ENCODE measurements at regions not wholly inside any gene's neighbourhood (a gene's known extent, or its start where the extent isn't known, plus 50 kb on each side); places are given as distances from the start of the nearest gene placed in this dataset.
A peak's percentile ranks its signal among the peaks of the same experiment; 100 is the strongest.
"Not testable (repeated sequence)": the region's sequence is repeated elsewhere in the genome, so short reads cannot be mapped to it uniquely, and the experiment has no call there.

DNA sequence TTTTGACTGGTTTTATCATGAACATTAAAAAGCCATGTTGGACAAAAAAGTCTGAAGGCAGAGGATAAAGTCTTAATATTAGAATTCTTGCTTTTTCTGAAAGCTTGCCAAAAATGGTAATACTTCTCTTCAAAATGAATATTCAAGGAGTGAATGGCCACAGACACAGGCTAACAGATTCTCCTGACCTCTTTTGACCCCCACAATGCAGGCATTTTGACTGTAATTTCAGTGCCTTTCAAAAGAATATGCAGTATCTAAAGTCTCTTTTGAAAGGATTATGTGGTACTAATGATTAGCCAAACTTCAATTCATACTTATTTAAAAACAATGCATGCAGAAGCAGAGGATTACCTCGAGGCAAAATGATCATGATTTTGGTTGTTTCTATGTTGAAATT is 557.8 kb upstream of the GCFC2 start:
- DNase-seq (ENCODE audit: low spot score) = no peak

DNA sequence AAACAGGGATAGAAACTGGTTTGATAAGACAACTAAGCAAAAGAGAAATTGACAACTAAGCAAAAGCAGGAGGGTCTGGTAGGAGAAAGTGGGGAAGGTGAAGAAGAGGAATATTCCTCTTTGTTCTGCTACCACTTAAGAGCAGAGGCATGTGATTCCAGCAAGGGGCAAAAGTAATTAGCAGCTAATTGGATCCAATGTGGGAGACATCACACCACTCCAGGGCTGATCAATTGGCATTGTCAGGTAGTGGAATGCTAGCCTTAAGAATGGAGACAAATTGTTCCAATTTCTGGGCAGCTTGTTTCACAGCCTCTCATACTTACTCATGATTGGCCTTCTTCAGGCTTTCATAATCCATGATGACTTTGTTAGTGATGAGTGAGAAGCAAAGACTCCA is 547.1 kb upstream of the GCFC2 start:
- no peak for DNase-seq (ENCODE audit: low spot score)

DNA sequence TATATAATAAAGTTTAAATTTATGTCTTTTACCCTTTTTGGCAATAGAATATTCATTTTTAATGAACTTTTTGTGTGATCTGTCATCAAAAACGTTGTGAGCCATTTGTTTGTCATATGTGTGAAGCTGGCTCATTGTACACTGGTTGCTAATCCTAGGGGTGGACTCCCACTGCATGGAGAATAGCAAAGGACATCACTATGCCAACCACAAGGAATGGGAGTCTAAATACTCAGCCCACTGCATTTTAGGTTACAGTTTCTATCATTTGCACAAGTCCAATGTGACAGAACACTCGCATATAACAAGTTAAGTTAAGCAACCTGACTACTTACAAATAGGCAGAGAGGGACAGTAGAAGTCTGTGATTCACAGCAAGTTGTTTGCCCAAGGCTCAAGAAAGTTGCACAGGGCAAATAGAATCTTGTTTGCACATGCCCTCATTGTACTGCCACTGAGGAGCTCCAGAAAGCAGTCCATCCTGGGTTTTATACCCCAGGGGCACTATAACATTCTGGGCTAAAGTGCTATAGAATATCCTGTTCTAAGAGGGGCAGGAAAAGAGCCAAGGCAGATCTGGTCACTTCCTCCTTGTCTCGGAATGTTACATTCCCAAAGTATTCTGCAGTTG is 545.9 kb upstream of the GCFC2 start:
- no peak for DNase-seq (ENCODE audit: low spot score)

DNA sequence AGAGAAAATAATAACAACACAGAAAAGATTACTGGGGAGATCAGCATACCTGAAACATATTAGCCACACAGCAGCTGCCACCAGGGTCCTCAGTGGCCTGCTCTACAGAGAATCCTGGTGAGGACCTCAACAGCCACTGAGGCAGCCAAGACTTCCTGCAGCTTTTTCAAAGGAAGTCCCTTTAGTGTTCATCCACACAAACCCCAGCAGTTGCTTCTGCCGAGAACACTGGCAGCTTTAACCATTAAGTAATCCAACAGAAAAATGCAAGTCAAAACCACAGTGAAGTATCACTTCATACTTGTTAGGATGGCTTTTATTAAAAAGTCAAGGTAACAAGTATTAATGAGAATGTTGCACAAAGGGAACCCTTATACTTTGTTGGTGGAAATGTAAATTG is 542.0 kb upstream of the GCFC2 start:
- DNase-seq (ENCODE audit: low spot score) = no peak

DNA sequence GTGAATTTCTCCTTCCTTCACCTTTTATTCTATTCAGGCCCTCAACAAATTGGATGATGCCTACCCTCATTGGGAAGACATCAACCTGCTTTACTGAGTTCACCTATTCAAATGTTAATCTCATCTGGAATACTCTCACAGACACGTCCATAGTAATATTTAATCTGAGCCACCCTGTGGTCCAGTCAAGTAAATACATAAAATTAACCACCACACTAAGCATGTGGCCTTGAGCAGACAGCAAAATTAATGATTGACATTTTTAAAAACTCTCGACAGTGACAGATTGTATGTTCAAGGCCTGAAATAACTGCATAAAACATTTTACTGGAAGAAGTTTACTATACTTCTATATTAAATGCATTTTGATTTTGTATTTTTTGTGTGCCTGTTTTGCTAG is 540.6 kb upstream of the GCFC2 start:
- DNase-seq (ENCODE audit: low spot score) = peak; percentile 22

DNA sequence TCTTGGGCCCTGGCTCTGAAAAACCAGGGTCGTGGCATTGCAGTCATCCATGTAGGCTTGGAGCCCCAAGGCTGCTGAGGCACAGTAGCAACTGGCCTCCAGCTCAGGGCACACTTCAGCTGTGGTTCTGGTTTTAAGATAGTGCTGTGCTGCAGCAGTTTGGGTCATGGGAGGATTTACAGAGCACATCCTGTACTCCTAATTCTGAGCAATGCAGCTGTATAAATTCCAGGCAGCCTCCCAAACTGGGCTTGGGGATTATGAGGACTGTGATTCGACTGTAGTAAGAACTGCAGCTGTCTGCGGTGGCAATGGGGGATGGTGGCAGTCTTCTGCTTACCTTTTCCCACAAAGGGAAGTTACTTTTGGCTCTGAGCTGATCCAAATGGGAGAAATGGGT is 536.3 kb upstream of the GCFC2 start:
- DNase-seq (ENCODE audit: low spot score) = no peak

DNA sequence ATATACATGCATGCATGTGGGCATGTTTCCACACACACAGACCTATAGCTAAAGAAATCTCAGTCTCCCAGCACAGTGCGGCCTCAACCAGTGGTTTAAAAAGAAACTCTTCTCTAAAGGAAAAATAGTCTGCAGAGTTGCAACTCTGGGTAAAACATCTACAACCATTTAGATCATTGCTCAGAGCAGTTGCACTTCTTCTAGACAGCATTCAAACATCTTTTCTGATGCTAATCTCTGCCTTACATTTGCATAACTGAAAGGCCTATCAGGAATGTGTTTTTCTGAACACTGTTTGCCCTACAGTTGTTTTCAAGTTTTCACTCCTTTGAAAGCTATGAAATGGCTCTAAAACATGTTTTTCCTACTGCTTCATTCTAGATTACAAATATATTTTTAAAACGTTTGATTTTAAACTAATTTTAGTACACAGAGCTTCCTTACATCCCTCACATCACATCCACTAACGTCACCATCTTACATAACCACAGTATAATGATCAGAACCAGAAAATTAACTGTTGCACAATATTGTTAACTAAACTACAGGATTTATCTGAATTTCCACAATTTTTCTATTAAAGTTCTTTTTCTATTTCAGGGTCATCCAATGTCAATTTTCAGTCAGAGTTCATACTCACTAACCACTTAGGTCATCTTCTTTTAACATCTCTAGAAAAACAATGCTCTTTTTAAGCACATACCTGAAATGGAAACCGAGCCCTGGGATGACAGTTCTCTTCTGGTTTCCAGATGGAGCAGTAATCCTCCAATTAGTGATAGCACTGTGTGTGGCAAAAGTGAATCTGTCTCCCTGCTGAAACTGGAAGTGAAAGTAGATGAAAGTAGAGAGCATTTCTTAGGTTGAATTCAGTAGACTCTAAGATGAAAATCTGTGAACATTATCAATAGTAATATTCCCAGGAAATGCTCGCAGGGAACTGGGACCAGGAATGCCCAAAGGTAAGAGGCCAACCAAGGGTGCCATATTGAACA is 501.6 kb upstream of the GCFC2 start:
- no peak for DNase-seq (ENCODE audit: low spot score)

DNA sequence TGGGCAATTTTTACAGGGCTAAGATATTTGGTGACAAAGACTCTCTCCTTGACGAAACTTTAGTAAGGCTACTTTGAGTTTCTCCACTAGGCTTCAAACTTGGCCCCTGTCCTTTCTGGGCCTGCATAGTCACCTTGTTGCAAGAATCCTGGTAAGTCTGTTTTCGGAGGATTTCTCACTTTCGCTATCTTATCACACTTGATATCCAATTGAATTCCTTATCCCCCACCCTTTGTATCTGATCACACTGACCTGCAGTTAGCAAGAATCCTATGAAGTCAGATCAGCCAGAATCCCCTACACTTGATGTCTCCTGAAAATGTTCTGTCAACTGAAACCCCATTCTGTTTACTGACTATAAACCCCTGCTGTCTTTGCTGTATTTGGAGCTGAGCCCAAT is 499.8 kb upstream of the GCFC2 start:
- DNase-seq (ENCODE audit: low spot score) = no peak

DNA sequence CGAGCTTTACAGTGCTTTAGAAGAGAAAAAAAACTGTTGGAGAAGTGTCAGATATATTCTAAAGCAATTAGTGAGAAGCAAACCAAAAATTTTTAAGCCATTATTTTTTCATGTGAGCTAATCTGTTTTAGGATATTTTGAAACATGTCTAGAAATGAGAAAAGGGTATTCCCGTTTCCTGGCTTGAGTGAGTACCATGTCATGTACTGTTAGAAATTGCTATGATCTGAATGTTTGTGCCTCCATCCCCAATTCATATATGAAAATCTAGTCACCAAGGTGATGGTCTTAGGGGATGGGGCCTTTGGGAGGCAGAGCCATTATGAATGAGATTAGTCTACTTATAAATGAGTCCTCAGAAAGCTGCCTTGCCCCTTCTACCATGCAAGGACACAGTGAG is 493.3 kb upstream of the GCFC2 start:
- no peak for DNase-seq (ENCODE audit: low spot score)

DNA sequence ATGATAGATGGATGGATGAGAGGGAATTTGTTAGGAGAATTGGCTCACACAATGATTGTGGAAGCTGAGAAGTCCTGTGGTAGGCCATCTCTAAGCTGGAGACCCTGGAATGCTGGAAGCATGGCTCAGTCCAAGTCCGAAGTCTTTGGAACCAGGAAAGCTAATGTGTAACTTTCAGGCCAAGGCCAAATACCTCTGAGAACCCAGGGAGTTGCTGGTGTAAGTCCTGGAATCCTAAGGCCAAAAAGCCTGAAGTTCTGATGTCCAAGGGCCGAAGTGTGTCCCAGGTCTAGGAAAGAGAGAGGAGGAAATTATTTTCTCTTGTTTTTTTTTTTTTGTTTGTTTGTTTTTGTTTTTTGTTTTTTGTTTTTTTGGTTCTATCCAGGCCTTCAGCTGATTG is 492.2 kb upstream of the GCFC2 start:
- no peak for DNase-seq (ENCODE audit: low spot score)

DNA sequence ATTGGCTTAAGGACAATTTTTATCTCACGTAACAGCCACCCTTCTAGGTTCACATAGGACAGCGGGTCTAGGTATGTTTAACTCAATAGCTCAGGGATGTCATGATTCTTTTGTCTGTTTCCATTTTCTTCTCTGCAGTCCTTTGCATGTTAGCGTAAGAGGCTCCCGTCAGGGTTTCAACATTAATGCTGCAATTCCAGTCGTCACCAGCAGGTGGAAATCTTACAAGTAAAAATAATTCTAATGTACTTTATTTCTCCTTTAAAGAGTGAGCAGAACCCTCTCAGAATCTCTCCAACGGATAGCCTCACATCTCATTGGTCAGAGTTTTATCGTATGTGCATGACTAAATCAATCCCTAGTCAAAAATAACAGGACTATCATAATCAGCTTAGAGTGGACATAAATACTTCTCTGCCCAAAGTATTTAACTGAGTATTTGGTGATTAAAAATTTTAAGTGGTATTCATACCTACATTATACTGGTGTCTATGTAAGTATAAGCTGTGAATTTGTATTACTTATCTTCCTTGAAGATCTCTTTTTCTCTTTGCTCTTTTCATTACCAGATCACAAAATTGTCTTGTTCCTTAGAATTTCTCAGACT is 487.2 kb upstream of the GCFC2 start:
- DNase-seq (ENCODE audit: low spot score) = peak; percentile 79

DNA sequence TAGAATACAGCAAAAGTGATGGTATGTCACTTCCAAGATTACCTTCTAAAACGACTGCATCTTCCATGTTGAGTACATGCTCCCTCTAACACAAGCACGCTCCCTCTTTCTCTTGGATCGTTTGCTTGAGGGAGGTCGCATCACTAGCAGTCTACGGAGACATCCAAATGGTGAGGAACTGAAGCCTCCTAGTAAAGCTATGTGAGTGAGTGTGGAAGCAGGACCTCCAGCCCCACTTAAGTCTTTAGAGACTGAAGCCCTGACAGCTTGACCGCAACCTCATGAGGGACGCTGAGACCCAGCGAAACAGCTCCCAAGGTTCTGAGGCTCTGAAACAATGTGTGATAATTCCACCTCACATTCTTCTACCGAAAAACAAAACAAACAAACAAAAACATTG is 486.7 kb upstream of the GCFC2 start:
- DNase-seq (ENCODE audit: low spot score) = no peak

DNA sequence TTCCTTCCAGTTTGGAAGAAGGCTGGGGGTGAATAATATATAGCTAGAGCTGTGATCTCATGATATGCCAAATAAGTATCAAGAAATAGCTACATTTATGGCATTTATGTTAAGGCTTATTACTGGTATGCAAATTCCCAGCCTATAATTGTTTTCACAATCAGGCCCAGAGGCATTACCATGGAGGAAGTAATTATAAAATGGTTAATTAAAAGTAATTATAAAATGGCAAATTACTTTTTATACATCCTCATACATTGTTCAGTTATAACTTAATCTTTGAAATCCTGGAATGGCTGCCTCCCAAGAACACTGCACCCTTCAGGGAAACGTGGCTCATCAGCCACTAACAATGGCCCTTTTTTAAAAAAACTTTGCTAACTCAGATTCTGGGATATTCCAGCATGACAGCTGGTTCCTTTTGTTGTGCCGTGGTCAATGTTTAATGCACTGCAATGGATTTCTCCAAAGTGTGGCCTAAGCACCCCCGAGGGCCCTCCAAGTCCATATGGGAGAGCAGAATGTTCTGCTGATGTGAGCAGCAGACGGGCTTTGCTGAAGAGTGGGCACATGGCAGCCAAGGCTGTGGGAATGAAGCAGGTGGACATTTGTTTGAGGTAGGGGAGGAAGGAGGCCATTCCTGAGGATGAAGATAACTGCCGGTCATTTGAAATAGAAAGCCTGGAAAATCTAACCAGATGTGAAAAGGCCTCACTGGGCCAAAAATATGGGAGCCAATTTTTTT is 483.5 kb upstream of the GCFC2 start:
- no peak for DNase-seq (ENCODE audit: low spot score)

DNA sequence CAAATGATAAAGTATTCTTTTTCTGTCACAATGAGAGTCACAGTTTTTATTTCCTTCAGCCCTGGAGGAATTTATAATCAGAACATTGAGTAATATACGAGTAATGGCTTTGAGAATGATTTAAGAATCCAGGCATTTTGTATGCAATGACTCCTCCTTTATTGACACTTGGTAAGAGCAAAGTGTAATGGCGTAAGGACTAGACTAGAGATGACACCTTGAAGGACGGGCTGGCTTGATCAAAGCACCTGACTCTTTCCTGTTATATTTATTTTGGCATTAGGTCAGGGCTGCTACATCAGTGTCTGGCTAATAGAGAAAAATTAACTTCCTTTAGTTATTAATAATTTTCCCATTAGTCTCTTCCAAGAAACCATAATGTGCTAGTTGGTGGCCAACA is 482.4 kb upstream of the GCFC2 start:
- DNase-seq (ENCODE audit: low spot score) = peak; percentile 5

DNA sequence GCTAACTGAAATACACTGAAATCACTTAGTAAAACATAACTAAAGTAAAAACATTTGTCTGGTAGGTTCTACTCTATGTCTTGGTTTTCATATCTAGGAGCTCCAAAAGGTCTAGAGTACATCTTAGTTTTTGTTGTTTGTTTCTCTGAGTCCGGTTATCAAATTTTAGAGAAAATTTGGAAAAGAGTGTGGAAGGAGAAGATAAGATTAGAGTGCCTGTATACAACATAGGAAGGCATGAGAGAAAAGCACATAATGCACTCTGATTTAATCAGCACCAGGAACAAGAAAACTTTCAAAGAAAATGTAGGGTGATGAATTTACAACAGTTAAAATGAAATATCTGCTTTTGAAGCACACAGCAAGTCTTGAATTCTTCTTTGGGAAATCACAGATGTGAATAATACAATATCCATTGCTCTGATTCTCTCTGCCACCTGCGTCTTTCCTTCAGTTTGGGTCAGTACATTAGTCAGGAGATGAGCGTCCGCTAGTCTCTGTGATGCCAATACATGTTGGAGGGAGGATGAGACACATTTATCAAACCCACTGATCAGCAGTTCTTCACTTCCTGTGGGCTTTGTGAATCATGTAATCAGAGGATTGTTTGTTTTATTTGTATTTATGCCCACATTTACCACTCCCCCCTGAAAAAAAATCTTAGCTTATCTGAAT is 477.8 kb upstream of the GCFC2 start:
- DNase-seq (ENCODE audit: low spot score) = no peak

DNA sequence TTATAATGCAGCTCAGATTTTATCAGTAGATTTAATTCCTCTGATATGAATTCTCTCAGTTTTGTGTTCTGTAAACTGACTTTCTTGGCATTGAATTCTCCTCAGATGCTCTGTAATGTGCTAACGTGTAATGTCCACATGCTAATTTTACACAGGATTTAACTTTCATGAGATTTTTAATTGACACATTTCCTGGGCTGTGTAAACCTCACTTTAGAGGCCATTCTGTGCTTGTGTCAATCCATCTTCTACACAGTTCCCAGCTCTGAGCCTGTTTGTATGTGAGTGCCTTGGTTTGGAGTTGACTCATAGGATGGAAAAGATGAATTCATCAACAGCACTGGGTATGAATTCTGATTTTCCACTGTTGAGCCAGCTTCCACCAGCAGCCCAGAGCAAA is 476.7 kb upstream of the GCFC2 start:
- DNase-seq (ENCODE audit: low spot score) = no peak

DNA sequence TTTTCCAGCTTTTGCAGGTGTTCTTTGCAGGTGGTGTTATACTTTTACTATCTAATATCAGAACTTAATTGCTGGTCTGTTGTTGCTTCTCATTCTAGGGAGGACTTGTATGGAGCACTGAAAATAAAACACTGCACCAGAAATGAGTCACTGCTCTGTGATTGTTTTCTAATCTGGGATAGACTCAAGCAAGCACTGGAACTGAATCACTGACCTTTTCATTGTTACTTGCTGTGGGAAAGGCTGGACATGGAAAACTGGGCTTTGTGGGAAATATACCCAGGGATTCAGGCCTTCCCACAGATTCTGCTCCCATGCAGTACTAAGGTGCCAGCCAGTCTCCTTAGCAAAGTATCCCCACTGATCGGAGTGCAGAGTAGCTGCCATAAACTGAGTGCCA is 470.0 kb upstream of the GCFC2 start:
- no peak for DNase-seq (ENCODE audit: low spot score)

DNA sequence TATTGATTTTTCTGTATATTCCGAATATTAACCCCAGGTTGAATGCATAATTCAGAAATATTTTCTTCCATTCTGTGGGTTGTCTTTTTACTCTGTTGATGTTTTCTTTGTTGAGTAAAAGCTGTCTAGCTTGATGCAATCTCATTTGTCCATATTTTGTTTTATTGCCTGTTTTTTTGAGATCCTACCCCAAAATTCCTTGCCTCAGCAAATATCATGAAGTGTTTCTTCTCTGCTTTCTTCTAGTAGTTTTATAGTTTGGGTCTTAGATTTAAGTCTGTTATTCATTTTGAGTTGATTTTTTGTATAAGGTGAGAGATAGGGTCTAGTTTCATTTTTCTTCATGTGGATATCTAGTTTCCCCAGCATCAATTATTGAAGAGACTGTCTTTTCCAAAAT is 467.9 kb upstream of the GCFC2 start:
- no peak for DNase-seq (ENCODE audit: low spot score)

DNA sequence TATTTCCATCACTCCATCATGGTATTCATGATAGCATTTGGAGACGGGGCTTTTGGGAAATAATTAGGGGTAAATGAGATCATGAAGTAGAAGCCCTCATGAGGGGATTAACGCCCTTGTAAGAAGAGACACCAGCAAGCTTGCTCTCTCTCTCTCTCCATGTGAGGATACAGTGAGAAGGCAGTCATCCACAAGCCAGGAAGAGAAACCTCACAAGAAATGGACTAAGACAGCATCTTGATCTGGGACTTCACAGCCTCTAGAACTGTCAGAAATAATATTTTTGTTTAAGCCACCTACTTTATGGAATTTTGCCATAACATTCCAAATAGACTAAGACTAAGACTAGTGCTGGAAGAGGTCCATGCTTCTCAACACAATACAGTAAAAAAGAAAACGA is 464.6 kb upstream of the GCFC2 start:
- DNase-seq (ENCODE audit: low spot score) = no peak

DNA sequence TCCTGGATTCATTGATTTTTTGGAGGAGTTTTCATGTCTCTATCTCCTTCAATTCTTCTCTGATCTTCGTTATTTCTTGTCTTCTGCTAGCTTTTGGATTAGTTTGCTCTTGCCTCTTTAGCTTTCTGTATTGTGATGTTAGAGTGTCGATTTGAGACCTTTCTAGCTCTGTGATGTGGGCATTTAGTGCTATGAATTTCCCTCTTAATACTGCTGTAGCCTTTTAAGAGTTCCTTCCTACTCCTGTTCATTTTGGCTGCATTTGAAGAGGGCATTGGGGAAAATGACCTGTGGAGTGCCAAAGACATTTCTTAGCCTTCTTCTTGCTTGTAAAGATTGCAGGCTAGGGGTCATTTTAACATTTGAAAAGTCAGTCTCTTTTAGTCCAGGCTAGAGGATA is 463.8 kb upstream of the GCFC2 start:
- DNase-seq (ENCODE audit: low spot score) = no peak

DNA sequence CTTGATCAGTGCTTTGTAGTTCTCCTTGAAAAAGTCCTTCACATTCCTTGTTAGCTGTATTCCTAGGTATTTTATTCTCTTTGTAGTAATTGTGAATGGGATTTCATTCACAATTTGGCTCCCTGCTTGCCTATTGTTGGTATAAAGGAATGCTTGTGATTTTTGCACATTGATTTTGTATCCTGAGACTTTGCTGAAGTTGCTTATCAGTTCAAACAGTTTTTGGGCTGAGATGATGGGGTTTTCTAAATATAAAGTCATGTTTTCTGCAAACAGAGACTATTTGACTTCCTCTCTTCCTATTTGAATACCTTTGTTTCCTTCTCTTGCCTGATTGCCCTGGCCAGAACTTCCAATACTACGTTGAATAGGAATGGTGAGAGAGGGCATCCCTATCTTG is 462.5 kb upstream of the GCFC2 start:
- not testable (repeated sequence) for DNase-seq (ENCODE audit: low spot score)
